AG04450 (cell line): ENCODE measurements at regions not wholly inside any gene's neighbourhood (a gene's known extent, or its start where the extent isn't known, plus 50 kb on each side); places are given as distances from the start of the nearest gene placed in this dataset.
A peak's percentile ranks its signal among the peaks of the same experiment; 100 is the strongest.

Source experiments
- CTCF ChIA-PET: fragments of 300-600, 350-600 bp; formaldehyde crosslinking; extraction: SDS; loops from one replicate; lab custom pipeline; 2022; ENCODE audit warnings: antibody characterized with exemption, inconsistent platforms; lab: Charles Lee
- POLR2A ChIA-PET: fragments of 350-600 bp; formaldehyde crosslinking; extraction: SDS; loops from one replicate; lab custom pipeline; 2021; ENCODE audit warnings: antibody characterized with exemption, inconsistent platforms; lab: Yijun Ruan, JAX
- DNase-seq: peaks from one replicate; pipeline ENCODE4 v3.0.0-alpha.2; 2011; ENCODE audit warnings: low read depth, low spot score
- H3K27ac ChIP-seq: one replicate; pipeline ENCODE4 v1.5.1; 2012; ENCODE audit warnings: low read depth, low read length, control low read depth
- H3K27me3 ChIP-seq: one replicate; pipeline ENCODE4 v1.6.0; 2012; ENCODE audit warnings: low read length; ENCODE audit not compliant: control insufficient read depth, insufficient read depth
- H3K4me3 ChIP-seq: 2 replicates; pipeline ENCODE4 v1.5.1; 2011; ENCODE audit warnings: mild to moderate bottlenecking, low read depth, low read length, control low read depth
- H3K9me3 ChIP-seq: 2 replicates; pipeline ENCODE4 v1.5.1; 2012; ENCODE audit warnings: low read length; ENCODE audit not compliant: control insufficient read depth, insufficient read depth
- CTCF ChIP-seq: IDR thresholded peaks from 2 replicates; pipeline ENCODE4 v1.5.1; 2011; ENCODE audit warnings: low read depth, low read length, control low read depth, inconsistent platforms

DNA sequence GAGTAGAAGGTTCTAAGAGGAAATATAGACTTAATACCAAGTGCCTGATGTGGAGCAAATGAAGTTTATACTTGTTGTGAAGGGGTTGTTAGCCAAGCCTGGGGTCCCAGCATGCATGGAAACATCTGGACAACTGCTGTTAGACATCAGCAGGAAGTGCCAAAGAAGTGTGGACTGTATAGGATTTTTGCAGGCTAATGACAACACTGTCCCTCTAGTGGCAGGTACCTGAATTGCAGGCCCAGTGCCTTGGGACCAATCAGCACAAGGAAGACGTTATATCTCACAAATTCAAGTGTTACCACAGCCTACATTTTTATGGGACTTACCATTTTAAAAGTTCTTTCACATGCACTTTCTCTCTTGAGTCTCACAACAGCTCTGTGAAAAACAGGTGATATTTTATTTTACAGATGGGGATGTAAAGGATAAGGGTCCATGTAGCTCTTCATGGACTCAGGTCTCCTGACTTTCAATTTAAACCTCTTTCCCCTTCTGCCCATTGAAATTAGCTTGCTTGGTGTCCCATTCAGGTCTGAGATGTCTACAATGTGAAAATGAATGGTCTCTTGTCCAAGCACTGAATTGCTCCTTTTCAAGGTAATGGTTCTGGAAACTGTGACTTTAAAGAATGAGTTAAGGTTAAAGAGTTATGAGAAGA lies 89.0 kb upstream of the MAP1B start:
- TF ChIP-seq CTCF, result peak; percentile 94
- Histone ChIP-seq H3K4me3 (no peak overlapping the region), H3K27me3 (peaks cover 20% of the 10 kb centered on the region), H3K27ac (no peak overlapping the region), H3K9me3 (peaks cover 2% of the 10 kb centered on the region; the same call in 1 of the 2 replicates)
- ChIA-PET POLR2A (interaction anchor here (0.8 kb wide), 1 partner anchor 28 kb away, joined by 3 read pairs; no protein-coding TSS in a partner anchor), CTCF (interaction anchor here (1.3 to 3.5 kb wide), 3 partner anchors 9 to 235 kb away, joined by 3 to 14 read pairs (median 3); no protein-coding TSS in a partner anchor)
- DNase-seq, result peak; percentile 23

DNA sequence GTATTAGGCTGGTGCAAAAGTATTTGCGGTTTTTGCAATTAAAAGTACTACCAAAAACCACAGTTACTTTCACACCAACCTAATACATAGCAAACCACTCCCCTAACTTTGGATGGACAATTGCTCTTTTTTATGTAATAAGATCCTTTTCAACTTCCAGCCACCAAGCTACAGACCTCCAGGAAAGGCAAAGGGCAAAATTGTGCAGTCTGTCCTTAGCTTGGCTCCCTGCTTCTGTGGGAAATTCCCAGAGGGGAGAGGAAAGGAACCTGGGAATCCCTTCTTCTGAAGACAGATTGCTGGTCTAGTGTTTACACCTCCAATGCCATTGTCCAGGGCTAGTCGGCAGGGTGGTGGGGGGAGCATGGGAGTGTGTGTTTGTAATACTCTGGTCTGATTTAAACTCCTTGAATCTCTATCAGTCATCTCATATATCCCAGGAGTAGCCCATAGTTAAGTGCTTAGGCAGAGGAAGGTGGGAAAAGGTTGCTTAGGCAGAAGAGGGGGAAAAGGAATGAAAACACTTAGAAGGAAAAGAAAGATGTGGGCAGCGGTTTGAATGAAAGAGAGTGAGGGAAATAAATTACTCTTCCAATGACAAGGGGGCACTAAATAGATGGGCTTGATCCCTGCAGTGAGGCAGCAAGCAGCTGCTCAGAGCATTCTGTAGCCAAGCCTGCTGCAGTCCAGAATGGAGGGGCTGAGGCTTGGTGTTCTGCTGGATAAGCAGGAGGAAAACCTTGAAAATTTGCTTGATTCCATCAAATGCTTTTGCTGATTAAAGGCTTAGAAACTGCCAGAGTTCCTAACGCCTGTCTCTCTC lies 86.9 kb upstream of the MAP1B start:
- CTCF ChIA-PET, result no interaction called here
- Histone ChIP-seq H3K4me3 (no peak overlapping the region), H3K27me3 (peaks cover 25% of the 10 kb centered on the region), H3K27ac (no peak overlapping the region), H3K9me3 (peaks cover 2% of the 10 kb centered on the region; the same call in 1 of the 2 replicates)
- POLR2A ChIA-PET, result no interaction called here
- no peak for DNase-seq
- no peak for TF ChIP-seq CTCF

- no peak for DNase-seq
- ChIA-PET POLR2A (no interaction called here), CTCF (no interaction called here)
- H3K27me3 ChIP-seq, result peaks cover 25% of the 10 kb centered on the region
- no peak overlapping the region for H3K4me3 ChIP-seq
- no peak overlapping the region for H3K27ac ChIP-seq
- peaks cover 2% of the 10 kb centered on the region; the same call in 1 of the 2 replicates for H3K9me3 ChIP-seq
- TF ChIP-seq CTCF, result no peak
Measured at GRCh38 chr5:72021651-72022357, 85.5 kb upstream of the MAP1B start.

GRCh38 chr5:72028382-72028781 lies 78.9 kb upstream of the MAP1B start:
- no peak overlapping the region for H3K27ac ChIP-seq
- H3K9me3 ChIP-seq, result no peaks in the 10 kb centered on the region
- CTCF ChIA-PET, result no interaction called here
- no peak overlapping the region for H3K4me3 ChIP-seq
- POLR2A ChIA-PET, result no interaction called here
- no peak for TF ChIP-seq CTCF
- H3K27me3 ChIP-seq, result peaks cover 5% of the 10 kb centered on the region
- DNase-seq, result no peak
